ENCODE measurements at regions not wholly inside any gene's neighbourhood (a gene's known extent, or its start where the extent isn't known, plus 50 kb on each side); places are given as distances from the start of the nearest gene placed in this dataset.
"Not testable (repeated sequence)": the region's sequence is repeated elsewhere in the genome, so short reads cannot be mapped to it uniquely, and the experiment has no call there.

DNA sequence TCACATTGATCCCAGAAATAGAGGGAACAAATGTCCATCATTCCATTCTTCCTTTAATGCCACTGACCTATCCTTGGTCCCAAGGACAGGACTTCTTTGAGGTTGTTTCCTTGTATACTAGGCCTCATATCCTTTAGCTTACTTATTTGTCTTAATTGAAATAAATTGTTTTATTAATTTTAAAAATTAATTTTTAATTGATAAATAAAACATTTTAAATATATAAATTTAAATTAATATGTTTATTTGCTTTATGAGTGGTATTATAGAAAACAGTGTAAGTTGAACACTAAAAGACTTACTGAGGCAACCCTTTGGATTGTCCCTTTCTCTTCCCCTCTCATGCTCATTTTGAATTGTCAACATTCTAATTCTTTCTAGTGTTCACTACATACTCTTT is 556.9 kb upstream of the NUDT12 start:
- no peak overlapping the region for H3K4me3 ChIP-seq (ENCODE audit: low read length)
- intact Hi-C loops (cut with DNase I), result no loop called here
- ATAC-seq (no peak), DNase-seq (no peak)
- H3K4me1 ChIP-seq (ENCODE audit: control insufficient read depth, insufficient read depth, low read length), result no peaks in the 10 kb centered on the region
- no peak overlapping the region for H3K27ac ChIP-seq (ENCODE audit: low read length)
- H3K9me3 ChIP-seq (ENCODE audit: control insufficient read depth, low read length), result no peaks in the 10 kb centered on the region
- H3K27me3 ChIP-seq (ENCODE audit: control insufficient read depth, insufficient read depth), result no peaks in the 10 kb centered on the region

DNA sequence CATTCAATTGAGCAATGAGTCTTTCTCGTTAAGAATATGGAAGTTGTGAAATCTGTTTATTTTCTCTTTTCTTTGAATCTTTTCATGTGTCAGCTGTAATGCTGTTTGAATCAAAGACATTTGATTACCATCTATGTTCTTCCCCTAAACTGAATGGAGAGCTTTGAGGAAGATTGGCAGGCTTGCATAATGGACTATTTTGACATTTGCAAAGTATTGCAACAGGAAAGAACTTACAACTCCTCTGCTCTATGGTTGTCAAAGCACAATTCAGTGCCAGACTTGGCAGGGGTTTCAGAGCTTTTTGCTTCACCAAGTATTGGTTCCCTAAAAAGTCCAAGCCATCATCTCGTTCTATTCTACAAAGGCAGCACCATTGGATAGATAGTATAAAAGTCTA is 549.0 kb upstream of the NUDT12 start:
- no peaks in the 10 kb centered on the region for H3K27me3 ChIP-seq (ENCODE audit: control insufficient read depth, insufficient read depth)
- no peak overlapping the region for H3K27ac ChIP-seq (ENCODE audit: low read length)
- ATAC-seq (no peak), DNase-seq (no peak)
- H3K9me3 ChIP-seq (ENCODE audit: control insufficient read depth, low read length), result no peaks in the 10 kb centered on the region
- H3K4me3 ChIP-seq (ENCODE audit: low read length), result no peak overlapping the region
- H3K4me1 ChIP-seq (ENCODE audit: control insufficient read depth, insufficient read depth, low read length), result no peaks in the 10 kb centered on the region
- intact Hi-C loops (cut with DNase I), result no loop called here
- 71% methylated on average over 2 of the region's 2 CpGs for WGBS

DNA sequence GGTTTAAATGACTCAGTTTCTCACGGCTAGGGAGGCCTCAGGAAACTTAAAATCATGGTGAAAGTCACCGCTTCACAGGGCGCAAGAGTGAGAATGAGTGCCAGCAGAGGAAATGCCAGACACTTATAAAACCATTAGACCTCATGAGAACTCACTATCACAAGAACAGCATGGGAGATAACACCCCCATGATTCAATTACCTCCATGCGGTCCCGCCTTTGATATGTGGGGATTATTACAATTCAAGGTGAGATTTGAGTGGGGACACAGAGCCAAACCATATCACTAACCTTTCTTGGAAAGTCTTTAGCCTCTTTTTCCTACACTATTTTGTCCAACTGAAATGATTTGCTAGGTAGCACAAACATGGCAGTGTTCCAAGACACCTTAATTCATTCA is 533.9 kb upstream of the NUDT12 start:
- WGBS, result 69% methylated on average over 5 of the region's 5 CpGs
- no peaks in the 10 kb centered on the region for H3K27me3 ChIP-seq (ENCODE audit: control insufficient read depth, insufficient read depth)
- no peak for DNase-seq
- no peak overlapping the region for H3K27ac ChIP-seq (ENCODE audit: low read length)
- intact Hi-C loops (cut with DNase I), result no loop called here
- ATAC-seq, result no peak
- no peak overlapping the region for H3K4me3 ChIP-seq (ENCODE audit: low read length)
- H3K4me1 ChIP-seq (ENCODE audit: control insufficient read depth, insufficient read depth, low read length), result no peaks in the 10 kb centered on the region
- no peaks in the 10 kb centered on the region for H3K9me3 ChIP-seq (ENCODE audit: control insufficient read depth, low read length)

DNA sequence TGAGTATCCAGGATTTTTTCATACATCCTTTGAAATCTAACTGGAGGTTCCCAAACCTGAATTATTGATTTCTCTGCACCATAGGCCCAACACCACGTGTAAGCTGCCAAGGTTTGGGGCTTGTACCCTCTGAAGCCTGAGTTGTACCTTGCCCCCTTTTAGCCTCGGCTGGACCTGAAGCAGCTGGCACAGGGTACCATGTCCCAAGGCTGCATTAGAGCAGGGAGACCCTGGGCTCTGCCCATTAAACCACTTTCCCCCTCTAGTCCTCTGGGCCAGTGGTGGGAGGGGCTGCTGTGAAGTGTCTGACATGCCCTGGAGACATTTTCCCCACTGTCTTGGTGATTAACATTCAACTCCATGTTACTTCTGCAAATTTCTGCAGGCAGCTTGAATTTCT is 532.9 kb upstream of the NUDT12 start:
- no peaks in the 10 kb centered on the region for H3K27me3 ChIP-seq (ENCODE audit: control insufficient read depth, insufficient read depth)
- H3K9me3 ChIP-seq (ENCODE audit: control insufficient read depth, low read length), result no peaks in the 10 kb centered on the region
- H3K4me1 ChIP-seq (ENCODE audit: control insufficient read depth, insufficient read depth, low read length), result no peaks in the 10 kb centered on the region
- no peak overlapping the region for H3K27ac ChIP-seq (ENCODE audit: low read length)
- DNase-seq (peak in 1 of 3 donors; percentile 15), ATAC-seq (no peak)
- WGBS, result 77% methylated on average over 2 of the region's 2 CpGs
- H3K4me3 ChIP-seq (ENCODE audit: low read length), result no peak overlapping the region
- intact Hi-C loops (cut with DNase I), result no loop called here

DNA sequence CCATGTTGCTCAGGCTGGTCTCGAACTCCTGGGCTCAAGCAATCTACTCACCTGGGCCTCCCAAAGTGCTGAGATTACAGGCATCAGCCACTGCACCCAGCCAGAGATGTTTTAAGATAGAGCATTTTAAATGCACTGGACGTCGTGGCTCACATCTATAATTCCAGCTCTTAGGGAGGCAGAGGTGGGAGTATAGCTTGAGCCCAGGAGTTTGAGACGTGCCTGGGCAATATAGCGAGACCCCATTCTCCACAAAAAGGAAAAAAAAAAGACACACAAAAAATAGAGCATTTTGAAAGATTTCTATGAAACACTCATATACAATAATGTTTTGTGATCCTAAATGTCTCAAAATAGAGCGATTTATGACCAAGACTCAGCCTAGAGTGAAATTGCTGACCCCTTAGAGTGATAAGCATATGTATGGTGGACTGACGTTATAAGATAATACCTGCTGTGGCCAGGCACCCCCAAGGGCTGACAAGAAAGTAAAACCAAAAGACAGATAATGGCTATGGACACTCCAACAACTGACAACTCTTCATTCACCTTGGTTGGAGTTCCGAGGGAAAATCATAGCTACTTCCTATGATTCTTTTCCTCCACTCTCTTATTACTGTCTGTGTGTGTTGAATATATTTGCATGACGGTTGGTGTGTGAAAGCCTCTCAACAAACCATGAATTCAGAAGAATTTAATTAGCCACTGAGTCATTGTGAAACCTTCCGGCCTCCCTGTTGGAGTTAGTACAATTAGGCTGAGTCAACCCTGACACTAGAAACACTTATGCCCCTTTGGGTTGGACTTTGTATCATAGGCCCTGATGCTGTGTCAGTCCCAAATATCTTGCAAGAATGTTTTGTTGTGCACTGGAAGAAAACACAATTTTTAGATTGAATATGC is 526.5 kb upstream of the NUDT12 start:
- H3K4me1 ChIP-seq (ENCODE audit: control insufficient read depth, insufficient read depth, low read length), result no peaks in the 10 kb centered on the region
- 83% methylated on average over 10 of the region's 10 CpGs for WGBS
- no peaks in the 10 kb centered on the region for H3K9me3 ChIP-seq (ENCODE audit: control insufficient read depth, low read length)
- DNase-seq (no peak), ATAC-seq (no peak)
- no peak overlapping the region for H3K27ac ChIP-seq (ENCODE audit: low read length)
- intact Hi-C loops (cut with DNase I), result no loop called here
- no peak overlapping the region for H3K4me3 ChIP-seq (ENCODE audit: low read length)
- no peaks in the 10 kb centered on the region for H3K27me3 ChIP-seq (ENCODE audit: control insufficient read depth, insufficient read depth)

DNA sequence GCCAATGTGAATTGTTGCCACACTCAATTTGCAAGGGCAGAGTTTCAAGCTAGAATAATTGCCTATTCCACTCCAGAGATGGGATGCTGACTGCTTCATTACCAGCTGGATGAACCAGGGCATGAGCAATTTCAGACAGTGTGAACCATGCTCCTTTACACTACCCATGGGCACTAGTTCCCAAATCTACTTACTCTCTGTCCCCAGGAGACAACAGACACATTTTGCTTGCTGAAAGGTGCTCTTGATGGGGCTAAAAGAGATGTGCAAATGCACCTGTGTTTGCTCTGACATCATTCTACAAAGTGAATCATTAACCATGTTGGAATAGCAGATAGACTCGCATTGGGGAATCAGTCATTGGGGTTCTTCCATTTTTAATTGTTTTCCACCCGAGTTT is 522.3 kb upstream of the NUDT12 start:
- ATAC-seq (no peak), DNase-seq (no peak)
- Histone ChIP-seq H3K27me3 (ENCODE audit: control insufficient read depth, insufficient read depth) (no peaks in the 10 kb centered on the region), H3K4me1 (ENCODE audit: control insufficient read depth, insufficient read depth, low read length) (no peaks in the 10 kb centered on the region), H3K9me3 (ENCODE audit: control insufficient read depth, low read length) (no peaks in the 10 kb centered on the region), H3K27ac (ENCODE audit: low read length) (no peak overlapping the region), H3K4me3 (ENCODE audit: low read length) (no peak overlapping the region)
- WGBS, result 83% methylated on average over 2 of the region's 2 CpGs
- intact Hi-C loops (cut with DNase I), result no loop called here

DNA sequence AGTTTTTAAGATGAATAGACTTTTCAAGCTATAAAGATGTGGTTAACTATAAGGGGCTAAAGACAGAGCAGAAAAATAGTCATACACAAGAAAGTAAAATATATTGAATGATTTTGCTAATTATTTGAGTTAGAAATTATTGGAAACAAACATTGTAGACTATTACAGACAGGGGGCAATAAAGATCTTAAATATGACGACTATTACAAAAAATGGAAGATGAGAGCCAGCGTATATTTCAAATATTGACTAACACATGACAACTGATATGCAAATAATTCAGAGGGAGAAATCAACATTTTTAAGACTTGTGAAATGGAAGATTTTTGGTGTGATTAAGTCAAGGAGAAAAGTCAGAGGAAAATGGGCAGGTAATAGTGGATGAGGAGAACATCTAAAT is 520.2 kb upstream of the NUDT12 start:
- DNase-seq, result no peak
- no peak overlapping the region for H3K27ac ChIP-seq (ENCODE audit: low read length)
- ATAC-seq, result no peak
- H3K9me3 ChIP-seq (ENCODE audit: control insufficient read depth, low read length), result no peaks in the 10 kb centered on the region
- no peaks in the 10 kb centered on the region for H3K27me3 ChIP-seq (ENCODE audit: control insufficient read depth, insufficient read depth)
- intact Hi-C loops (cut with DNase I), result no loop called here
- WGBS, result 83% methylated on average over 2 of the region's 2 CpGs
- H3K4me1 ChIP-seq (ENCODE audit: control insufficient read depth, insufficient read depth, low read length), result no peaks in the 10 kb centered on the region
- H3K4me3 ChIP-seq (ENCODE audit: low read length), result no peak overlapping the region

DNA sequence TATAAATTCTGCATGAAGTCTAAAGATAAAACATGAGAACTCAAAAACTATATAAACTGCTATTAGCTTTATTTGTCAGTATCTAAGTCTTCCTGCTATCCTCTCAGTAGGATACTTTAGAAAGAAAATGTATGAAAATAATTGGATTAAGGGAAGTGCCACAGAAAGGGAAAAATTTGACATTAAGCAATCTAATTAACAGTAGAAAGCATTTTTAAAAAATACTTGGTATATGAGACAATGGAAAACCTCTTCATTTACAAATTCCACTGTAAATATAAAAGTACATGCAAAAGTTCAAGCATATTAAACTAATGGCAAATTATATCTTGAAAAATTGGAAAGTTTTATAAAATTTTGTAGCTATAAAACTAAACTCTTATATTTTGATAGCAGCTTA is 518.6 kb upstream of the NUDT12 start:
- H3K27ac ChIP-seq (ENCODE audit: low read length), result no peak overlapping the region
- H3K4me1 ChIP-seq (ENCODE audit: control insufficient read depth, insufficient read depth, low read length), result no peaks in the 10 kb centered on the region
- intact Hi-C loops (cut with DNase I), result no loop called here
- DNase-seq (no peak), ATAC-seq (no peak)
- no peaks in the 10 kb centered on the region for H3K27me3 ChIP-seq (ENCODE audit: control insufficient read depth, insufficient read depth)
- H3K4me3 ChIP-seq (ENCODE audit: low read length), result no peak overlapping the region
- H3K9me3 ChIP-seq (ENCODE audit: control insufficient read depth, low read length), result no peaks in the 10 kb centered on the region

DNA sequence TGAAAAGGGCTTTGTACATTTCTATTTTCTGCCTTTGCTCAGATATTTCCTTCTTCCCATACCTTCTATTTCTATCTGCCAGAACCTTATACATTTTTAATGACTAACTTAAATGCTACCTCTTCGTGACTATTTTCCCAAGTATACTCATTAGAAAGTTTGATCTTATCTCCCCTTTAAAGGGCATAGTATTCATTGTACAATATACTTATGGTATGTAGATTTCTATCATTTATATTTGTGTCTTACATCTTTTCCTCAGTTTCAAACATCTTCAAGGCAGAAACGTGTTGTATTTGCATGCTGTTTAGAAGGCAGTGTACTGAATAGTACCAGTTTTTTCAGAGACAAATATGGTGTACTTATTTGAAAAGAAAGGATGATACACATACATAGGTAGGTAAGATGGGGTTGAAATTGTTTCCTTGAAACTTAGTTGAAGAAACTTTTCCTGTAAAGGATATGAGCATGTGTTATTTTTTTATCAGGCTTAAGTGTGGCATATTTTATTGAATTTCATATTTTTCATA is 518.1 kb upstream of the NUDT12 start:
- intact Hi-C loops (cut with DNase I), result no loop called here
- DNase-seq, result no peak
- H3K27ac ChIP-seq (ENCODE audit: low read length), result no peak overlapping the region
- H3K9me3 ChIP-seq (ENCODE audit: control insufficient read depth, low read length), result no peaks in the 10 kb centered on the region
- no peaks in the 10 kb centered on the region for H3K4me1 ChIP-seq (ENCODE audit: control insufficient read depth, insufficient read depth, low read length)
- H3K4me3 ChIP-seq (ENCODE audit: low read length), result no peak overlapping the region
- no peaks in the 10 kb centered on the region for H3K27me3 ChIP-seq (ENCODE audit: control insufficient read depth, insufficient read depth)
- no peak for ATAC-seq
- WGBS, result 67% methylated on average over 2 of the region's 2 CpGs

DNA sequence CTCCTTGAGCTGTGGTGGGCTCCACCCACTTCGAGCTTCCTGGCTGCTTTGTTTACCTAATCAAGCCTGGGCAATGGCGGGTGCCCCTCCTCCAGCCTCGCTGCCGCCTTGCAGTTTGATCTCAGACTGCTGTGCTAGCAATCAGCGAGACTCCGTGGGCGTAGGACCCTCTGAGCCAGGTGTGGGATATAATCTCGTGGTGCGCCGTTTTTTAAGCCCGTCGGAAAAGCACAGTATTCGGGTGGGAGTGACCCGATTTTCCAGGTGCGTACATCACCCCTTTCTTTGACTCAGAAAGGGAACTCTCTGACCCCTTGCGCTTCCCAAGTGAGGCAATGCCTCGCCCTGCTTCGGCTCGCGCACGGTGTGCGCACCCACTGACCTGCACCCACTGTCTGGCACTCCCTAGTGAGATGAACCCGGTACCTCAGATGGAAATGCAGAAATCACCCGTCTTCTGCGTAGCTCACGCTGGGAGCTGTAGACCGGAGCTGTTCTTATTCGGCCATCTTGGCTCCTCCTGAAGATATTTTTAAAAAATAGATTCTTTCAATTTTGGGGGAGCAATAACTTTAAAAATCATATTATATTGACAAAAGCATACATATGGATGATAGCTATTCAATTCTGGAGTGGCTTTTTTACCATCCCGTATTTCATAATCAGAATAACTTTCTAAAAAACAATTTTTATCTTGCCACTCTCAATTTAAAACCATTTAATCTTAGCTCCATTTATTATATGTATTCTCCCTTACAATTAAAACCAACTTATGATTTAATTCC is 517.5 kb upstream of the NUDT12 start:
- H3K27ac ChIP-seq (ENCODE audit: low read length); H3K9me3 ChIP-seq (ENCODE audit: control insufficient read depth, low read length); DNase-seq; H3K27me3 ChIP-seq (ENCODE audit: control insufficient read depth, insufficient read depth); ATAC-seq; H3K4me3 ChIP-seq (ENCODE audit: low read length); intact Hi-C loops (cut with DNase I); H3K4me1 ChIP-seq (ENCODE audit: control insufficient read depth, insufficient read depth, low read length): not testable (repeated sequence)
- WGBS, result 93% methylated on average over 27 of the region's 29 CpGs

DNA sequence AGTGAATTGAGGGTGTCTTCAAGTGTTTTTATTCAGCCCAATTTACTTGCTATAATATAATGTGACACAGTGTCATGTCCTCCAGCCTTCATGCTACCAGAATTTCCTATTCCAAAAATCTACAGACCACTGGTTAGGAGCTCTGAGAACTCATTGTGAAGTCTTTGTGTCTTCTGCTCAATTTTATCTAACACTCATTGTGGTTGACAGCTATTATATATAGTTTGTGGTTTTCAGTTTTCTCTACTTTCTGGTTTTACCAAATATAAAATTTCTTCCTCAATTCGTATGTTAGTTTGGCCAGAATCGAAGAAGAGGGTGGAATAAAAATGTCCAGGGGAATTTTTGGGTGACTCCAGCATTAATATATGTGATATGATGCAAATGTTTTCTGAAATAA is 509.3 kb upstream of the NUDT12 start:
- 64% methylated on average over 2 of the region's 2 CpGs for WGBS
- Histone ChIP-seq H3K27ac (ENCODE audit: low read length) (no peak overlapping the region), H3K27me3 (ENCODE audit: control insufficient read depth, insufficient read depth) (no peaks in the 10 kb centered on the region), H3K4me1 (ENCODE audit: control insufficient read depth, insufficient read depth, low read length) (no peaks in the 10 kb centered on the region), H3K9me3 (ENCODE audit: control insufficient read depth, low read length) (no peaks in the 10 kb centered on the region), H3K4me3 (ENCODE audit: low read length) (no peak overlapping the region)
- DNase-seq (no peak), ATAC-seq (no peak)
- intact Hi-C loops (cut with DNase I), result no loop called here

All from right cardiac atrium (tissue), 5 donors.